GM13976 (cell line): ENCODE measurements at regions not wholly inside any gene's neighbourhood (a gene's known extent, or its start where the extent isn't known, plus 50 kb on each side); places are given as distances from the start of the nearest gene placed in this dataset.

Experiments
- DNase-seq: peaks from one replicate; pipeline ENCODE4 v3.0.0; 2012; ENCODE audit warnings: low spot score
- in situ Hi-C: fragments of 300-500 bp; cut with MboI; formaldehyde crosslinking; loops from one replicate; pipeline ENCODE4 v1.12.0; 2022; ENCODE audit warnings: low sequenced_read_pairs, mixed read lengths, inconsistent platforms; ENCODE audit not compliant: unreplicated experiment
- TF ChIP-seq, protein P1 (sequence below): IDR thresholded peaks from 2 replicates; pipeline ENCODE4 v1.5.1; 2012; ENCODE audit warnings: borderline replicate concordance, mild to moderate bottlenecking; ENCODE audit not compliant: insufficient read depth; ENCODE audit errors: extremely low read depth, missing control alignments, control extremely low read depth

DNA sequence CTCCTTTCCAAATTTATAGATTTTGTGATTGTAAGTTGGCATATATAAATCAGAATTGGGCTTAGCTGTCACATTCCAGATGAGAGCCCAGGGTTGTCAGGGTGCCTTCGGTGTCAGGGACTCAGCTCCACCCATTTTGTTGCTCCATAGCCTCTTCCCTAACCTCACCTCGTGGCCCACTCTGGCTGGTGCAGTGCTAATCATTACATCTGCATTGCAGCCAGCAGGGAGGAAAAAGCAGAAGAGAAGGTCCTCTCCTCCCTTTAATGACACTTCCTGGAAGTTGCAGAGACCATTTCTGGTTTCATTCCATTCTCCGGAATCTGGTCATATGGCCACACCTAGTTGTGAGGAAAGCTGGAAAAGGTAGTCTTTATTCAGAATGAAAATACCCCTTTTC is 113.3 kb downstream of the CCT6B start:
- in situ Hi-C loops: no loop called here
- no peak for DNase-seq
- TF ChIP-seq, protein P1, sequence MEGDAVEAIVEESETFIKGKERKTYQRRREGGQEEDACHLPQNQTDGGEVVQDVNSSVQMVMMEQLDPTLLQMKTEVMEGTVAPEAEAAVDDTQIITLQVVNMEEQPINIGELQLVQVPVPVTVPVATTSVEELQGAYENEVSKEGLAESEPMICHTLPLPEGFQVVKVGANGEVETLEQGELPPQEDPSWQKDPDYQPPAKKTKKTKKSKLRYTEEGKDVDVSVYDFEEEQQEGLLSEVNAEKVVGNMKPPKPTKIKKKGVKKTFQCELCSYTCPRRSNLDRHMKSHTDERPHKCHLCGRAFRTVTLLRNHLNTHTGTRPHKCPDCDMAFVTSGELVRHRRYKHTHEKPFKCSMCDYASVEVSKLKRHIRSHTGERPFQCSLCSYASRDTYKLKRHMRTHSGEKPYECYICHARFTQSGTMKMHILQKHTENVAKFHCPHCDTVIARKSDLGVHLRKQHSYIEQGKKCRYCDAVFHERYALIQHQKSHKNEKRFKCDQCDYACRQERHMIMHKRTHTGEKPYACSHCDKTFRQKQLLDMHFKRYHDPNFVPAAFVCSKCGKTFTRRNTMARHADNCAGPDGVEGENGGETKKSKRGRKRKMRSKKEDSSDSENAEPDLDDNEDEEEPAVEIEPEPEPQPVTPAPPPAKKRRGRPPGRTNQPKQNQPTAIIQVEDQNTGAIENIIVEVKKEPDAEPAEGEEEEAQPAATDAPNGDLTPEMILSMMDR: no peak

DNA sequence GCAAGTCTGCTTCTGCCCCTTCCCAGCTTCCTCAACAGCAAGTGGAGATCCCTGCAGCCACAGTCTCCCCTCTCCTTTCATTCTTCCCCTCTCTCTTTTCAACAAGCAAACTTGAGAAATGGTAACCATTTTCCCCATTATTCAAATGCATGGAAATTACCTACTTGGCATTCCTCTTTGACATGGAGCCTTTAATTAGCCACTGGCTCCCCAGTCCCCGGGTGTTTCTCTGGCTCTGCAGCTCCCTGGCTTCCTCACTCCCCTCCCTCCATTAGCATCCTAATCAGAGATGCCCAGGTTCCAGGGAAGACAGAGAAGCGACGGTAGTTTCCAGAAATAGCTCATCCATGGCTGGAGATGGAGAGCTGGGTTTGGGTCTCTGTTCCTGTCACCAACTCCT is 116.0 kb downstream of the CCT6B start:
- TF ChIP-seq, protein P1: no peak
- in situ Hi-C loops: no loop called here
- no peak for DNase-seq

DNA sequence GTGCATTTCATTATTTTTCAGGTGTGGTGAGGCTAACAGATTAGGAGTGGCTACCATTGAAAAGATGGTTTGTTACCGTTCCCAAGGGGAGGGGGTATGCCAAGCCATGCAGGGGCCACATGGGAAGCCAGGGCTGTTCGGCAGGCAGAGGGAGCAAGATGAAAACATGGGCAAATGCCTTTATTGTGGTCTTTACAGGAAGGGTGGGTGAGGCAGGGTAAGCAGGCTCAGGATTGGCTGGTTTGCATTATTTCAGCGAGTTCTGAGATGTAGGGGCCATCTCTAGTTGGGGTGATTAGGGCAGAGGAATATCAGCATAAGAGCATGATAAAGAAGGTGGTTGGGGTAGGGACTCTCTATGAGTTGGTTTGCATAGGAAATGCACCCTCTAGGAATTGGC is 117.6 kb downstream of the CCT6B start:
- TF ChIP-seq, protein P1: no peak
- in situ Hi-C loops: no loop called here
- no peak for DNase-seq

DNA sequence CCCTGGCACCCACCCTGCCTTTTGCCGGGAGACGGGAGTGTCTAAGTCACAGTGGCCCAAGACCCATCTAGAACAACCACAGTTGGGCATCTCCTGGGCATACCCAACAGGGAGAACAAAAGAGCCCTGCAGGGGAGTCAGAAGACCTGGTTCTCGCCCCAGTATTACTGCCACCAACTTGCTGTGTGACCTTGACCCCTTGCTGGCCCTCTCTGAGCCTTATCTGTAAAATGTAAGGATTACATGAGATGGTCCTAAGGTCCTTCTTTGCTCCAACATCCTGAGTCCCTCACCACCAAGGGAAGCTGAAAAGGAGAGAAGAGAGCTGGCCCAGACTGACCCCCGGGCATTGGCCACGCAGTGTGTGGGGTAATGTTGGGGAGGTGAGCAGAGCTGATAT is 119.0 kb downstream of the CCT6B start:
- in situ Hi-C loops: no loop called here
- TF ChIP-seq, protein P1: no peak
- DNase-seq: no peak

DNA sequence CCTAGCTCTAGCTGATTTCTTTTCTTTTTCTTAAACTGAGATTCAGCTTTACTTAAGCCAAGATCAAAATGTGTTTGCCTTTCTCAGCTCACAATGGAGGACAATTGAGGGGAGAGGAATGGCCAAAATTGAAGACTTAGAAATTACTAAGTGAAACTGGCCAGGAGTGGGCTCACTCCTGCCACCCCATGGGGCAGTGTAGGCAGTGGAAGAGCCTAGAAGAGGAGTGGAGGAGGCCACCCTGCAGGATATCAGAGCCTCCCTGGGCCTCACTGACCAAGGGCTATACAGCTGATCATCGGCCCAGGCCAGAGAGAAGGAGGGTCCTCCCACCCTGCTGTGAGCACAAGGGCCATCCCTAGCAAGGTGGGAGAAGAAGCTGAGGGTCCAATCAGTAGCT is 119.8 kb downstream of the CCT6B start:
- DNase-seq: no peak
- in situ Hi-C loops: no loop called here
- TF ChIP-seq, protein P1: no peak

DNA sequence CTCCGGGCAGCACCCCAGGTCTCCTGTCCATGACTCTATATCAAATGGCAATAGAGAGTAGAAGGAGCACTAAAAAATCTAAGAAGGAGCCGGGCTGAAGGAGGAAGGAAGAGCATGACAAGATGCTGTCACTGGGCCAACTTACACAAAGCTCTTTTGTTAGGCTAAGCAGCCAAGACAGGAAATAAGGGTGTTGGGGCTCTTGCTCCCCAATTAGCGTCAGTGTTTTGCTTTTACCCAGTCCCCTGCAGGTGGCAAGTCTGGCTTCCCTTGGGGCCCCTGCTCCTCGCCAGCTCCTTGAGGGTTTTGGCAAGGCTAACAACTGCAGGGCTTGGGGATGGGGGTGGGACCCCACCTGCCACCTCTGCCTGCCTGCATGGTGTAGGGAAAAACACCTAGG is 120.5 kb downstream of the CCT6B start:
- peak; percentile 30 for DNase-seq
- in situ Hi-C loops: no loop called here
- TF ChIP-seq, protein P1: no peak
